Neural cell (in vitro differentiated cells): ENCODE measurements at regions not wholly inside any gene's neighbourhood (a gene's known extent, or its start where the extent isn't known, plus 50 kb on each side); places are given as distances from the start of the nearest gene placed in this dataset.

Source experiments
- CTCF ChIP-seq: fragments of 450-650 bp; IDR thresholded peaks from 2 replicates; pipeline ENCODE4 v1.5.1; 2014; ENCODE audit warnings: antibody characterized with exemption, mild to moderate bottlenecking, moderate library complexity; ENCODE audit not compliant: poor library complexity, severe bottlenecking
- EP300 ChIP-seq: fragments of 450-650 bp; conservative IDR thresholded peaks from 2 replicates; pipeline ENCODE4 v1.6.1; 2014; ENCODE audit warnings: antibody characterized with exemption, mild to moderate bottlenecking, moderate library complexity; ENCODE audit not compliant: poor library complexity, severe bottlenecking
- EZH2 ChIP-seq: fragments of 200-600, 300-800 bp; shearing (Covaris generic), sonication (generic); IDR thresholded peaks from 2 replicates; pipeline ENCODE4 v1.6.1; 2014; ENCODE audit warnings: antibody characterized with exemption, low read length, borderline replicate concordance, mild to moderate bottlenecking; ENCODE audit not compliant: insufficient read depth, poor library complexity, severe bottlenecking
- POLR2AphosphoS5 ChIP-seq: IDR thresholded peaks from 2 replicates; pipeline ENCODE4 v1.6.1; 2012
- SMC3 ChIP-seq: fragments of 450-650 bp; conservative IDR thresholded peaks from 2 replicates; pipeline ENCODE4 v1.6.1; 2014; ENCODE audit warnings: antibody characterized with exemption, mild to moderate bottlenecking, moderate library complexity; ENCODE audit not compliant: poor library complexity

GRCh38 chr7:68861171-68861570 is 737.1 kb upstream of the AUTS2 start:
- TF ChIP-seq CTCF, result no peak
- TF ChIP-seq POLR2AphosphoS5, result no peak
- TF ChIP-seq EZH2, result no peak
- no peak for TF ChIP-seq EP300
- no peak for TF ChIP-seq SMC3
